Epithelial cell of proximal tubule (primary cell): ENCODE measurements at regions not wholly inside any gene's neighbourhood (a gene's known extent, or its start where the extent isn't known, plus 50 kb on each side); places are given as distances from the start of the nearest gene placed in this dataset.

Experiments used
- DNase-seq: peaks from one replicate; pipeline ENCODE4 v3.0.0-alpha.2; 2011; ENCODE audit warnings: low read depth
- H3K4me3 ChIP-seq: 2 replicates; pipeline ENCODE4 v1.5.1; 2011; ENCODE audit warnings: low read depth, mild to moderate bottlenecking, low read length
- CTCF ChIP-seq: conservative IDR thresholded peaks from 2 replicates; pipeline ENCODE4 v1.5.1; 2012; ENCODE audit warnings: low read depth, mild to moderate bottlenecking, low read length

- no peak for TF ChIP-seq CTCF
- DNase-seq, result no peak
- no peak overlapping the region for H3K4me3 ChIP-seq
Measured at GRCh38 chr9:87227456-87227855, 270.2 kb upstream of the DAPK1 start.

- H3K4me3 ChIP-seq, result no peak overlapping the region
- TF ChIP-seq CTCF, result no peak
- DNase-seq, result no peak
Measured at GRCh38 chr9:87229108-87229507, 268.6 kb upstream of the DAPK1 start.

GRCh38 chr9:87233431-87233830 lies 264.2 kb upstream of the DAPK1 start:
- H3K4me3 ChIP-seq, result no peak overlapping the region
- DNase-seq, result no peak
- TF ChIP-seq CTCF, result no peak

- DNase-seq, result no peak
- no peak overlapping the region for H3K4me3 ChIP-seq
- TF ChIP-seq CTCF, result no peak
Measured at GRCh38 chr9:87233899-87234455, 263.7 kb upstream of the DAPK1 start.

- no peak for TF ChIP-seq CTCF
- no peak for DNase-seq
- H3K4me3 ChIP-seq, result no peak overlapping the region
Measured at GRCh38 chr9:87234854-87235253, 262.8 kb upstream of the DAPK1 start.

GRCh38 chr9:87236546-87236945 lies 261.1 kb upstream of the DAPK1 start:
- DNase-seq, result no peak
- no peak overlapping the region for H3K4me3 ChIP-seq
- TF ChIP-seq CTCF, result no peak

GRCh38 chr9:87237336-87237735 lies 260.3 kb upstream of the DAPK1 start:
- no peak for TF ChIP-seq CTCF
- H3K4me3 ChIP-seq, result no peak overlapping the region
- no peak for DNase-seq
